Esophagus muscularis mucosa (tissue), 4 donors: ENCODE measurements at regions not wholly inside any gene's neighbourhood (a gene's known extent, or its start where the extent isn't known, plus 50 kb on each side); places are given as distances from the start of the nearest gene placed in this dataset.

Experiments
- DNase-seq: peaks from one replicate; pipeline ENCODE4 v3.0.0-alpha.2; 2017; ENCODE audit errors: extremely low spot score
- H3K27ac ChIP-seq, 4 donors: fragments of 200-600 bp; sonication (generic); replicated peaks in 1 of 4; 1 replicate in 3 of 4; 2 replicates in 1 of 4; pipeline ENCODE4 v1.5.1; 2016 to 2019; ENCODE audit warnings: mild to moderate bottlenecking in 1 of 4
- H3K27me3 ChIP-seq, 4 donors: fragments of 200-600 bp; sonication (generic); one replicate each; pipeline versions ENCODE4 v1.5.1 to v1.6.0; 2016 to 2019
- H3K36me3 ChIP-seq, 4 donors: fragments of 200-600 bp; sonication (generic); one replicate each; pipeline ENCODE4 v1.5.1; 2016 to 2019
- H3K4me1 ChIP-seq, 4 donors: fragments of 200-600 bp; sonication (generic); one replicate each; pipeline ENCODE4 v1.5.1; 2016 to 2019
- H3K4me3 ChIP-seq, 4 donors: fragments of 200-600 bp; sonication (generic); 1 replicate in 2 of 4; 2 replicates in 2 of 4; pipeline ENCODE4 v1.5.1; 2016 to 2019; ENCODE audit warnings: mild to moderate bottlenecking in 4 of 4, moderate library complexity in 1 of 4
- H3K9me3 ChIP-seq, 4 donors: fragments of 200-600 bp; sonication (generic); 1 replicate in 3 of 4; 2 replicates in 1 of 4; pipeline ENCODE4 v1.5.1; 2016 to 2019
- EP300 ChIP-seq: sonication (generic); formaldehyde crosslinking; IDR thresholded peaks from one replicate; pipeline ENCODE4 v1.6.1; 2017; ENCODE audit warnings: antibody characterized with exemption
- POLR2A ChIP-seq: fragments of 450-650 bp; IDR thresholded peaks from one replicate; pipeline ENCODE4 v1.6.1; 2017; ENCODE audit warnings: antibody characterized with exemption, moderate library complexity, mild to moderate bottlenecking, low read depth
- POLR2AphosphoS5 ChIP-seq, 2 donors: sonication (generic); formaldehyde crosslinking; IDR thresholded peaks; one replicate each; pipeline ENCODE4 v1.6.1; 2017; ENCODE audit warnings: antibody characterized with exemption in 2 of 2
- WGBS: methylation state at CpG from one replicate; pipeline ENCODE4 v1.1.5; 2018; 5-methylcytosine and 5-hydroxymethylcytosine counted together
- intact Hi-C: fragments of 100-400 bp; cut with DNase I; formaldehyde crosslinking; loops from one replicate; pipeline ENCODE4 v1.15.1; 2023
- TF ChIP-seq, protein P1 (sequence below), 3 experiments: fragments of 200-600 bp in 2 of 3; fragments of 450-650 bp in 1 of 3; sonication (generic) in 2 of 3; IDR thresholded peaks; one replicate each; pipeline ENCODE4 v1.5.1; 2017 to 2019; ENCODE audit warnings: antibody characterized with exemption in 3 of 3, mild to moderate bottlenecking in 2 of 3, moderate library complexity in 1 of 3

- peaks cover 0 to 3% (median 0%) of the 10 kb centered on the region in 4 donors for H3K9me3 ChIP-seq
- TF ChIP-seq, protein P1, sequence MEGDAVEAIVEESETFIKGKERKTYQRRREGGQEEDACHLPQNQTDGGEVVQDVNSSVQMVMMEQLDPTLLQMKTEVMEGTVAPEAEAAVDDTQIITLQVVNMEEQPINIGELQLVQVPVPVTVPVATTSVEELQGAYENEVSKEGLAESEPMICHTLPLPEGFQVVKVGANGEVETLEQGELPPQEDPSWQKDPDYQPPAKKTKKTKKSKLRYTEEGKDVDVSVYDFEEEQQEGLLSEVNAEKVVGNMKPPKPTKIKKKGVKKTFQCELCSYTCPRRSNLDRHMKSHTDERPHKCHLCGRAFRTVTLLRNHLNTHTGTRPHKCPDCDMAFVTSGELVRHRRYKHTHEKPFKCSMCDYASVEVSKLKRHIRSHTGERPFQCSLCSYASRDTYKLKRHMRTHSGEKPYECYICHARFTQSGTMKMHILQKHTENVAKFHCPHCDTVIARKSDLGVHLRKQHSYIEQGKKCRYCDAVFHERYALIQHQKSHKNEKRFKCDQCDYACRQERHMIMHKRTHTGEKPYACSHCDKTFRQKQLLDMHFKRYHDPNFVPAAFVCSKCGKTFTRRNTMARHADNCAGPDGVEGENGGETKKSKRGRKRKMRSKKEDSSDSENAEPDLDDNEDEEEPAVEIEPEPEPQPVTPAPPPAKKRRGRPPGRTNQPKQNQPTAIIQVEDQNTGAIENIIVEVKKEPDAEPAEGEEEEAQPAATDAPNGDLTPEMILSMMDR (IDR thresholded peaks at IDR 0.05) = no peak
- TF ChIP-seq EP300 (no peak), POLR2A (no peak), POLR2AphosphoS5 (IDR thresholded peaks at IDR 0.05) (no peak)
- no peak for DNase-seq
- H3K4me3 ChIP-seq = no peak overlapping the region
- WGBS = 67% methylated on average over 13 of the region's 16 CpGs
- H3K27me3 ChIP-seq = peaks cover 0 to 73% (median 0%) of the 10 kb centered on the region in 4 donors
- H3K4me1 ChIP-seq = no peaks in the 10 kb centered on the region
- intact Hi-C loops = no loop called here
- no peaks in the 10 kb centered on the region for H3K36me3 ChIP-seq
- no peak overlapping the region for H3K27ac ChIP-seq
Measured at GRCh38 chr22:49400941-49401598, 426.6 kb downstream of the BRD1 start.

DNA sequence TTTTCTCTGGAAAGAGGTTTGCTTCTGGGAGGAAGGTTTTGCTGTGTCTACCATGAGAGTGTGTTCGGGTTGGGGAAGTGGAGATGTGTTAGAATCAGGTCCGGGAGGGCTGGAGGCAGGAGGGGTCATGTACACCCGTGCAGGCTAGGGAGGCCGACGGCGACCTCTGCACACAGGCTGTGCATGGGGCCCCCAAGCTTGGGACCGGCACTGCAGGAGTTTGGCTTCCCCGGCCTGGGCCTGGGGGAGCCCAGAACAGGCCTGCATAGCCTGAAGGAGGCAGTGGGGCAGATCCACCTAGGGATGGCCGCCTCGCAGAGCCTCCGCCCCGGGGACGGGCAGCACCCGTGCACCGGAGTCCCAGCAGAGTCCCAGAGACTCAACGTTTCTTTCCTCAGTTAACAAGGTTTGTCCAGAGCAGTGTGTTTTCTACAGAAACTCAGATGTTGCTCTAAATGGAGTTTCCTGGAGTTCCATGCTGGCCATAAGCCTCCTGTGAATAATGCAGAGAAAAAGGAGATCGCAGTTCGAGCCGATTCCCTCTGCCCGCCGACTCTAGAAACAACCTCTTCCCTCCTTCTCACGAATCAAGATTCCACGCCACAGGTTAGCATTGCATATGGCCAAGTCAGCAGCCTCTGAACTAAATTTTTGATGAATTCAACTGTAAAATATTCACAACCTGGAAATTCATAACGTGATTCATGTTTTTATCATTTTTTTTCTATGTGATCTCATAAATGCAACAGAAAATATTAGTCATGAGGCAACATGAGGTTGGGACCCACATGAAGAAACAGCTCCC lies 427.3 kb downstream of the BRD1 start:
- no peak overlapping the region for H3K27ac ChIP-seq
- peaks cover 0 to 79% (median 0%) of the 10 kb centered on the region in 4 donors for H3K27me3 ChIP-seq
- WGBS = 79% methylated on average over 23 of the region's 24 CpGs
- peaks cover 0 to 3% (median 0%) of the 10 kb centered on the region in 4 donors for H3K9me3 ChIP-seq
- H3K36me3 ChIP-seq = no peaks in the 10 kb centered on the region
- intact Hi-C loops = no loop called here
- H3K4me3 ChIP-seq = no peak overlapping the region
- H3K4me1 ChIP-seq = no peaks in the 10 kb centered on the region
- DNase-seq = no peak
- TF ChIP-seq, protein P1 (IDR thresholded peaks at IDR 0.05) = no peak
- no peak for TF ChIP-seq POLR2AphosphoS5 (IDR thresholded peaks at IDR 0.05)

- intact Hi-C loops = no loop called here
Measured at GRCh38 chr22:49398646-49399045, 429.0 kb downstream of the BRD1 start.

DNA sequence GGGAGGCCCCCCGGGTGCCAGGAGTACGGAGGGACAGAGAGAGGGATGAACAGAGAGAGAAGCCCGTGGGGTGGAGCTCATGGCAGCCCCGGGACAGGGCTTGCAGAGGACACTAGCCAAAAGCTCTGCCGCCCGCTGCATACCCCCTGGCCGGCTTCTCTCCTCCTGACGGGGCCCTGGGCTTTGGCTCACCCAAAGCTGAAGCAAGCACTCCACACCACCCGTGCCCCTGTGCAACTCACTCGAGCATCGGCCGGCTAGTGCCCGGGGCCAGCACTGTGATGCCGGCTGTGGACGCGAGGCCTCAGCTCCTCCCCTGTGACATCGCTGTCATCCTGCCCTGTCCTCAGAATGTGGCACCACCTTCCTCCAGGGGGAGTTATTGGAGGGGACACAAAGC lies 429.6 kb downstream of the BRD1 start:
- 87% methylated on average over 12 of the region's 17 CpGs for WGBS
- H3K36me3 ChIP-seq = no peaks in the 10 kb centered on the region
- peaks cover 0 to 6% (median 2%) of the 10 kb centered on the region in 4 donors for H3K9me3 ChIP-seq
- no peak for DNase-seq
- intact Hi-C loops = no loop called here
- H3K27ac ChIP-seq = no peak overlapping the region
- no peaks in the 10 kb centered on the region for H3K4me1 ChIP-seq
- TF ChIP-seq EP300 (no peak), POLR2A (no peak)
- TF ChIP-seq, protein P1 (IDR thresholded peaks at IDR 0.05) = no peak
- no peak overlapping the region for H3K4me3 ChIP-seq
- peaks cover 0 to 79% (median 0%) of the 10 kb centered on the region in 4 donors for H3K27me3 ChIP-seq

More at GRCh38 chr22:49398646-49399045, 429.0 kb downstream of the BRD1 start:
- H3K4me3 ChIP-seq = no peak overlapping the region
- TF ChIP-seq, protein P1 (IDR thresholded peaks at IDR 0.05) = no peak
- TF ChIP-seq EP300 (no peak), POLR2AphosphoS5 (IDR thresholded peaks at IDR 0.05) (no peak), POLR2A (no peak)
- peaks cover 0 to 8% (median 2%) of the 10 kb centered on the region in 4 donors for H3K9me3 ChIP-seq
- DNase-seq = no peak
- no peak overlapping the region for H3K27ac ChIP-seq
- WGBS = 73% methylated on average over 15 of the region's 15 CpGs
- peaks cover 0 to 75% (median 0%) of the 10 kb centered on the region in 4 donors for H3K27me3 ChIP-seq
- H3K36me3 ChIP-seq = no peaks in the 10 kb centered on the region
- H3K4me1 ChIP-seq = no peaks in the 10 kb centered on the region
